OCI-LY7 (cell line): ENCODE measurements at regions not wholly inside any gene's neighbourhood (a gene's known extent, or its start where the extent isn't known, plus 50 kb on each side); places are given as distances from the start of the nearest gene placed in this dataset.

Source experiments
- CTCF ChIP-seq: fragments of 200-600 bp; sonication (generic); conservative IDR thresholded peaks from 2 replicates; pipeline ENCODE4 v1.5.1; 2014; ENCODE audit warnings: mild to moderate bottlenecking, antibody characterized with exemption, low read length, moderate library complexity, mixed read lengths
- EZH2phosphoT487 ChIP-seq: fragments of 200-600 bp; sonication (generic); IDR thresholded peaks from 2 replicates; pipeline ENCODE4 v1.6.1; 2018; ENCODE audit warnings: low read depth, borderline replicate concordance, mild to moderate bottlenecking, mixed run types, antibody characterized with exemption, low read length, moderate library complexity, mixed read lengths

DNA sequence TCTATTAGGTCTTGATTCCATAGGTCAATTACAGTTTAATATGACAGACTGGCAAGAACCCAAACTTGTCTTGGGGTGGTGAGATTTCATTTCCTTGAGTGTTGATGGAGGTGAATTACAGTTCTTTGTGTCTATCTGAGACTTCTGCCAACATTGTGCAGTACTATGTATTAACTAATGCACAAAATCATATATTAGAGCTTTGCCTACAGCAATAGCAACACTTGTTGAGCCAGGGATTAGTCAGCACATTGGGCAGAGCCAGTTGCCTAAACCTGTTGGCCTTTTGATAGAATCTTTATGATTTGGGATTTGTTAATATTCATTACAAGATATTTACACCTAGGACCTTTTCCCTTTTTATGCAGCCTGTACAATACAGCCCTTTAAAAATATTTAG is 135.3 kb upstream of the CENPW start:
- TF ChIP-seq CTCF = no peak
- no peak for TF ChIP-seq EZH2phosphoT487
